Type B pancreatic cell (in vitro differentiated cells): ENCODE measurements at regions not wholly inside any gene's neighbourhood (a gene's known extent, or its start where the extent isn't known, plus 50 kb on each side); places are given as distances from the start of the nearest gene placed in this dataset.

ENCODE experiments used
- DNase-seq: peaks from one replicate; pipeline ENCODE4 v3.0.0; 2021; ENCODE audit warnings: mixed read lengths; ENCODE audit not compliant: unreplicated experiment; ENCODE audit errors: extremely low spot score
- H3K27ac Mint-ChIP-seq: 2 replicates; pipeline ENCODE4 v1.8.0; 2021; ENCODE audit warnings: mild to moderate bottlenecking, mixed read lengths
- H3K27me3 Mint-ChIP-seq: 2 replicates; pipeline ENCODE4 v1.8.0; 2021; ENCODE audit warnings: mixed read lengths
- H3K36me3 Mint-ChIP-seq: 2 replicates; pipeline ENCODE4 v1.8.0; 2021; ENCODE audit warnings: mixed read lengths
- H3K4me1 Mint-ChIP-seq: one replicate; pipeline ENCODE4 v1.8.0; 2021; ENCODE audit warnings: mixed read lengths; ENCODE audit not compliant: unreplicated experiment
- H3K4me3 Mint-ChIP-seq: 2 replicates; pipeline ENCODE4 v1.8.0; 2021; ENCODE audit warnings: mild to moderate bottlenecking, mixed read lengths
- H3K9me3 Mint-ChIP-seq: 2 replicates; pipeline ENCODE4 v1.8.0; 2021; ENCODE audit warnings: mixed read lengths
- CTCF ChIP-seq: fragments of 200-600 bp; sonication (generic); conservative IDR thresholded peaks from 2 replicates; pipeline ENCODE4 v1.5.0; 2021; ENCODE audit warnings: antibody characterized with exemption, mild to moderate bottlenecking

- Mint-ChIP-seq H3K4me3 (no peak overlapping the region), H3K27ac (no peak overlapping the region), H3K9me3 (no peaks in the 10 kb centered on the region), H3K4me1 (no peaks in the 10 kb centered on the region), H3K27me3 (no peaks in the 10 kb centered on the region), H3K36me3 (no peaks in the 10 kb centered on the region)
- TF ChIP-seq CTCF, result no peak
- DNase-seq, result no peak
Observed at GRCh38 chr21:23725576-23725975, 1881.7 kb downstream of the MRPL39 start.

GRCh38 chr21:23718446-23719285 is 1888.6 kb downstream of the MRPL39 start:
- H3K9me3 Mint-ChIP-seq, result no peaks in the 10 kb centered on the region
- H3K4me3 Mint-ChIP-seq, result no peak overlapping the region
- DNase-seq, result no peak
- H3K27ac Mint-ChIP-seq, result no peak overlapping the region
- H3K27me3 Mint-ChIP-seq, result no peaks in the 10 kb centered on the region
- H3K4me1 Mint-ChIP-seq, result no peaks in the 10 kb centered on the region
- no peaks in the 10 kb centered on the region for H3K36me3 Mint-ChIP-seq
- no peak for TF ChIP-seq CTCF

GRCh38 chr21:23712166-23712565 is 1895.1 kb downstream of the MRPL39 start:
- H3K9me3 Mint-ChIP-seq, result no peaks in the 10 kb centered on the region
- TF ChIP-seq CTCF, result no peak
- no peaks in the 10 kb centered on the region for H3K36me3 Mint-ChIP-seq
- H3K4me1 Mint-ChIP-seq, result no peaks in the 10 kb centered on the region
- no peak for DNase-seq
- no peaks in the 10 kb centered on the region for H3K27me3 Mint-ChIP-seq
- no peak overlapping the region for H3K27ac Mint-ChIP-seq
- no peak overlapping the region for H3K4me3 Mint-ChIP-seq

- Mint-ChIP-seq H3K36me3 (no peaks in the 10 kb centered on the region), H3K4me1 (no peaks in the 10 kb centered on the region), H3K4me3 (no peak overlapping the region), H3K27ac (no peak overlapping the region), H3K9me3 (no peaks in the 10 kb centered on the region), H3K27me3 (no peaks in the 10 kb centered on the region)
- DNase-seq, result no peak
- no peak for TF ChIP-seq CTCF
Observed at GRCh38 chr21:23706431-23706830, 1900.8 kb downstream of the MRPL39 start.

GRCh38 chr21:23699402-23699801 is 1907.9 kb downstream of the MRPL39 start:
- TF ChIP-seq CTCF, result no peak
- H3K9me3 Mint-ChIP-seq, result peaks cover 6% of the 10 kb centered on the region
- H3K4me3 Mint-ChIP-seq, result no peak overlapping the region
- H3K27ac Mint-ChIP-seq, result no peak overlapping the region
- DNase-seq, result no peak
- no peaks in the 10 kb centered on the region for H3K27me3 Mint-ChIP-seq
- no peaks in the 10 kb centered on the region for H3K36me3 Mint-ChIP-seq
- no peaks in the 10 kb centered on the region for H3K4me1 Mint-ChIP-seq
